ENCODE measurements at regions not wholly inside any gene's neighbourhood (a gene's known extent, or its start where the extent isn't known, plus 50 kb on each side); places are given as distances from the start of the nearest gene placed in this dataset.

DNA sequence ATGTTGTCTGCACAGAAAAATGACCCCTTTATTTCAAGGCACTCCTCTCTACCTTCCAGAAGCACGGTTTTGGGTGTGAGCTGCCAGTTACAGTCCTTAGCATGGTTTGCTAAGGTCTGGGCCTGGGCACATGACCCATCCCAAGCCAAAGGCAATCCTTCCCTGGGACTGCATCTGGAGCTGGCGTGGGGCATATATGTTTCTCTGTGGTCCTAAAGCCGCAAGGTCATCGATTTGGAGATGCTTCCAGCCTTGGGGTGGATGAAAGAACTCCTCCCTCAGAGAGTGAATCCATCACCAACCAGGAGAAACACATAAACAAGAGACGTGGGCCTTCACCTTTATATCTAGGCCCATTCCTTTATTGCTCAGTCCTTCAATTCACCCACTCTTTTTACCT, 50.1 kb upstream of the IGFBP3 start:
- DNase-seq (ENCODE audit: low read depth) = no peak
